ENCODE measurements at regions not wholly inside any gene's neighbourhood (a gene's known extent, or its start where the extent isn't known, plus 50 kb on each side); places are given as distances from the start of the nearest gene placed in this dataset.

DNA sequence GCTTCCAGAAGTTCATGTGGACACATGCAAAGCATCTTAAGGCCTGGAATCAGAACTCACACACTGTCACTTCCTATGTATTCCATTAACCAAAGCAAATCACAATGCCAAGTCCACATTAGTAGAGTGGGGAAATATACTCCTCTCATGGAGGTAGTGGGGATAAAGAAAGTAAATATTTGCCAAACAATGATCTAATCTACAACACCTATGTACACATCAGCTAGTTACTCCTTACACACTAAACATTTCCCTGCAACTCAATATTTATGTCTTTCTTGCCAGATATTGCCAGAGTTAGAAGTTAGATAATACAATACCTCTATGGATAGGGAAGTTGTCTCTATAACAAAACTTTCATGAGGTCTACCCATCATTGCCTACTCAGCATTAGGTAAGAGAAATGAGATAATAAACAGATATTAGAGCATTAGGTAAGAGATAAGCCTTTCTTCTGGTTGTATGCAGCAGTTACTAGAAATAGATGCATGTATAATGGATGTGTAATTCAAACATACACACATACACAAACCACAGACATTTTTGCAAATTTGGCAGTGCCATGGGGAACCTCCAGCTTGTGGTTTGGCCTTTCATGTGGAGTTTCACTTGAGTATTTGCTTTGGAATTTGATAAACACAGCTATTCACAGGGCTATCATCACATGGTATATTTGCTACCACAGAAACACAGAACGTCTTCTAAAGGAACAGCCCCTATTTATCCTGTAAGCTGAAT, 196.5 kb downstream of the TLE1 start:
- no peak for TF ChIP-seq CTCF (IDR thresholded peaks at IDR 0.05)
- no peak for TF ChIP-seq POLR2A (IDR thresholded peaks at IDR 0.05)
- TF ChIP-seq POLR2AphosphoS5 (IDR thresholded peaks at IDR 0.05; ENCODE audit: insufficient read depth in 1 of 2, low read depth in 1 of 2), result no peak

Data from vagina (tissue), 2 donors.